SH-SY5Y (cell line): ENCODE measurements at regions not wholly inside any gene's neighbourhood (a gene's known extent, or its start where the extent isn't known, plus 50 kb on each side); places are given as distances from the start of the nearest gene placed in this dataset.

Source experiments
- GATA2 ChIP-seq: IDR thresholded peaks from 2 replicates; pipeline ENCODE4 v1.6.1; 2011; ENCODE audit warnings: mild to moderate bottlenecking, low read depth, low read length
- GATA3 ChIP-seq: IDR thresholded peaks from 2 replicates; pipeline ENCODE4 v1.6.1; 2011; ENCODE audit warnings: low read depth, mild to moderate bottlenecking, low read length, moderate library complexity

DNA sequence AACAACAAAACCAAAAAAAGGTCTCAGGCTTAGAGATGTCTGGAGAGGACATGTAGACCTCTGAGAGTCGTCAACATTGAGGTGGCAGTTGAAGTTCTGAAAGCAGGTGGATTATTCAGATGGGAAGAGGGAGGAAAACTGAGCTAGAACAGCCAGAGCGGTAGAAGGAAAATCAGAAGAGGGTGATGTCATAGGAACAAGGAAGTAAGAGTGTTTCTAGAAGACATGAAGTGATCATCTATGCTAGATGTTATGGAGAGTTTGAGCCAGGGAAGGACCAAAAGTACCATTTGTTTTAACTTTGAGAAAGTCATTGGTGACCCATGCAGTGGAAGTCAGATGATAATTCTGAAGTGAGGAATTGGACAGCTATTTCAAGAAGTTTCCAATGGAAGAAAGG lies 316.2 kb upstream of the RGS6 start:
- TF ChIP-seq GATA3 (no peak), GATA2 (no peak)
